PC-3 (cell line): ENCODE measurements at regions not wholly inside any gene's neighbourhood (a gene's known extent, or its start where the extent isn't known, plus 50 kb on each side); places are given as distances from the start of the nearest gene placed in this dataset.

Experiments
- ATAC-seq: fragments of 200-7000 bp; cut with Tn5 transposase; 2 replicates; pipeline ENCODE4 v1.9.1; 2020; ENCODE audit warnings: mild to moderate bottlenecking, moderate library complexity
- BruUV-seq: library from RNA; stranded (reverse); fragments of 400-500 nt; replicated peaks from 2 replicates; lab custom pipeline; 2021; lab: Mats Ljungman, UMichigan
- CTCF ChIA-PET: fragments of 300-600 bp; sonication (Branson Sonifier 250); formaldehyde crosslinking; loops from one replicate; lab custom pipeline; 2022; ENCODE audit warnings: antibody characterized with exemption; lab: Charles Lee
- POLR2A ChIA-PET: fragments of 300-600 bp; sonication (Branson Sonifier 250); formaldehyde crosslinking; loops from one replicate; lab custom pipeline; 2022; ENCODE audit warnings: antibody characterized with exemption; ENCODE audit not compliant: unreplicated experiment; lab: Charles Lee
- DNase-seq: peaks from one replicate; pipeline ENCODE4 v3.0.0-alpha.2; 2015
- H2AFZ ChIP-seq: fragments of 300-600 bp; sonication (generic); 2 replicates; pipeline ENCODE4 v1.6.0; 2016; ENCODE audit warnings: antibody characterized with exemption, low read length
- H3F3A ChIP-seq: fragments of 300-600 bp; sonication (generic); one replicate; pipeline ENCODE4 v1.6.0; 2017; ENCODE audit warnings: antibody characterized with exemption, low read length, control low read depth, mild to moderate bottlenecking; ENCODE audit not compliant: unreplicated experiment
- H3K27ac ChIP-seq: fragments of 300-600 bp; sonication (generic); 2 replicates; pipeline ENCODE4 v1.5.1; 2016; ENCODE audit warnings: mild to moderate bottlenecking, low read length
- H3K27me3 ChIP-seq: fragments of 300-600 bp; sonication (generic); 2 replicates; pipeline ENCODE4 v1.6.1; 2016; ENCODE audit warnings: low read length, mixed read lengths
- H3K36me3 ChIP-seq: fragments of 300-600 bp; sonication (generic); 2 replicates; pipeline ENCODE4 v1.6.1; 2016; ENCODE audit warnings: low read depth, mixed run types, low read length, mixed read lengths
- H3K4me1 ChIP-seq: fragments of 300-600 bp; sonication (generic); 2 replicates; pipeline ENCODE4 v1.5.1; 2016; ENCODE audit warnings: low read length; ENCODE audit not compliant: insufficient read depth
- H3K4me2 ChIP-seq: fragments of 300-600 bp; sonication (generic); 2 replicates; pipeline ENCODE4 v1.6.0; 2016; ENCODE audit warnings: low read length
- H3K4me3 ChIP-seq: fragments of 300-600 bp; sonication (generic); 2 replicates; pipeline ENCODE4 v1.5.1; 2016; ENCODE audit warnings: mild to moderate bottlenecking, low read length, mixed read lengths
- H3K79me2 ChIP-seq: fragments of 300-600 bp; sonication (generic); 2 replicates; pipeline ENCODE4 v1.6.1; 2017; ENCODE audit warnings: low read length, mixed read lengths
- H3K9ac ChIP-seq: fragments of 300-600 bp; sonication (generic); 2 replicates; pipeline ENCODE4 v1.6.0; 2016; ENCODE audit warnings: mild to moderate bottlenecking, low read length
- H3K9me2 ChIP-seq: fragments of 300-600 bp; sonication (generic); replicated peaks from 2 replicates; pipeline ENCODE4 v1.6.1; 2016; ENCODE audit warnings: mixed run types, low read length, mixed read lengths
- H3K9me3 ChIP-seq: fragments of 300-600 bp; sonication (generic); 2 replicates; pipeline ENCODE4 v1.6.1; 2016; ENCODE audit warnings: low read length, mixed read lengths
- H4K20me1 ChIP-seq: fragments of 300-600 bp; sonication (generic); 2 replicates; pipeline ENCODE4 v1.6.1; 2016; ENCODE audit warnings: low read length, mixed read lengths
- CTCF ChIP-seq: fragments of 300-600 bp; sonication (generic); conservative IDR thresholded peaks from 2 replicates; pipeline ENCODE4 v1.5.1; 2017; ENCODE audit warnings: antibody characterized with exemption, low read depth, mild to moderate bottlenecking, low read length
- EZH2 ChIP-seq: fragments of 300-600 bp; sonication (generic); IDR thresholded peaks from one replicate; pipeline ENCODE4 v1.6.1; 2017; ENCODE audit warnings: antibody characterized with exemption, mild to moderate bottlenecking, low read length; ENCODE audit not compliant: unreplicated experiment
- EZH2phosphoT487 ChIP-seq: fragments of 300-600 bp; sonication (generic); IDR thresholded peaks from 2 replicates; pipeline ENCODE4 v1.6.1; 2018; ENCODE audit warnings: mild to moderate bottlenecking, antibody characterized with exemption, low read length, borderline replicate concordance
- intact Hi-C: fragments of 100-400 bp; cut with micrococcal nuclease; formaldehyde crosslinking; loops from 2 replicates; pipeline ENCODE4 v1.9.0; 2023

- POLR2A ChIA-PET: no interaction called here
- Histone ChIP-seq H3K4me1 (no peaks in the 10 kb centered on the region), H3K4me3 (no peak overlapping the region), H3K4me2 (no peak overlapping the region), H3K27ac (no peak overlapping the region), H3K9ac (no peak overlapping the region), H3K27me3 (no peaks in the 10 kb centered on the region), H4K20me1 (no peaks in the 10 kb centered on the region), H3K36me3 (no peaks in the 10 kb centered on the region), H3K9me3 (no peaks in the 10 kb centered on the region), H3K79me2 (no peaks in the 10 kb centered on the region), H3K9me2 (no peaks in the 10 kb centered on the region), H3F3A (no peaks in the 10 kb centered on the region), H2AFZ (no peak overlapping the region)
- ATAC-seq (no peak), DNase-seq (no peak)
- CTCF ChIA-PET: no interaction called here
- TF ChIP-seq EZH2: no peak
- TF ChIP-seq EZH2phosphoT487: no peak
- TF ChIP-seq CTCF: no peak
- intact Hi-C loops: no loop called here
- no TSS peak for BruUV-seq
Measured at GRCh38 chr17:34151102-34151501, 104.0 kb upstream of the CCL2 start.

- H3F3A ChIP-seq: no peaks in the 10 kb centered on the region
- H3K9me2 ChIP-seq: no peaks in the 10 kb centered on the region
- H3K4me2 ChIP-seq: no peak overlapping the region
- H3K9me3 ChIP-seq: no peaks in the 10 kb centered on the region
- no peak overlapping the region for H3K27ac ChIP-seq
- no peak overlapping the region for H3K9ac ChIP-seq
- no peak overlapping the region for H3K4me3 ChIP-seq
- no peaks in the 10 kb centered on the region for H3K36me3 ChIP-seq
- DNase-seq (no peak), ATAC-seq (no peak)
- H3K27me3 ChIP-seq: no peaks in the 10 kb centered on the region
- no peak for TF ChIP-seq CTCF
- no peak for TF ChIP-seq EZH2
- no peak for TF ChIP-seq EZH2phosphoT487
- H3K4me1 ChIP-seq: no peaks in the 10 kb centered on the region
- H2AFZ ChIP-seq: no peak overlapping the region
- no peaks in the 10 kb centered on the region for H4K20me1 ChIP-seq
- BruUV-seq: no TSS peak
- ChIA-PET CTCF (no interaction called here), POLR2A (no interaction called here)
- intact Hi-C loops: no loop called here
- H3K79me2 ChIP-seq: no peaks in the 10 kb centered on the region
Measured at GRCh38 chr17:34153991-34154390, 101.1 kb upstream of the CCL2 start.

DNA sequence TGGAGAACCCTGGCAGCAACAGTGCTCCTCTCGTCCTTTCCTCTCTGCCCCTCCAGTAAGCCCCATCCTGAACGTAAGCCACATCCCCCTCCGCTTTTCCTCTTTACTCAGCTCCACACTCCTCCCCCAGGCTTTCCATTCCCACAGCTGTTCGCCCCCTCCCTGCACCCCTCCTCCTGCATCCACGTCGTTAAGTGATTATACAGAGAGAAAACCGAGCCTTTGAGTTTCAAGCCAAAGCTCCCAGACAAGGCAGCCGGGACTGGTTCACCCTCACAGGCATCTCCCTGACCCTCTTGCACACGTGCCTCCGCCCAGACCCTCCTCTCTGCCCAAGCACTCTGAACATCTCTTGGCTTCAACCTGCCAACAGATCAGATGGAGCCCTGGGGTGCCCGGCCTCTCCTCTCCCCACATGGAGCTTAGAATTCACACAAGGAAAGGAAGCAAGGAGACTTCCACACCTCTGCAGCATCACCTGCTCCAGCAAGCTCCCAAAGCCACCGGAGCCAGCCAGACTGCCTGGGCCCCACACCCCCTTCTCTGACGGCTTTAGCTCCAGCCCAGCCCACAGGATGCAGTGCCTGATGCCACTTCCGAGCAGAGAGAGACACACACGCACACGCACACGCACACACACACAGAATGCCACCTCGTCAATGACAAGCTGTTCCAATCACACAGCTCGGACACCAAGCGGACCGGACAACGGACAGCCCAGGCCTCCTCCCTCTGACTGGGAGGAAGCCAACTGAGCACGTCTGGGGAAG lies 99.9 kb upstream of the CCL2 start:
- CTCF ChIA-PET: no interaction called here
- POLR2A ChIA-PET: no interaction called here

More for the DNA sequence above, 99.9 kb upstream of the CCL2 start:
- Histone ChIP-seq H4K20me1 (no peaks in the 10 kb centered on the region), H3K27me3 (no peaks in the 10 kb centered on the region), H3K79me2 (no peaks in the 10 kb centered on the region), H3K36me3 (no peaks in the 10 kb centered on the region), H2AFZ (no peak overlapping the region), H3K27ac (no peak overlapping the region), H3K9me2 (no peaks in the 10 kb centered on the region), H3K9me3 (no peaks in the 10 kb centered on the region), H3K9ac (no peak overlapping the region), H3K4me3 (no peak overlapping the region), H3F3A (no peaks in the 10 kb centered on the region), H3K4me1 (no peaks in the 10 kb centered on the region), H3K4me2 (no peak overlapping the region)
- ATAC-seq (no peak), DNase-seq (no peak)
- no TSS peak for BruUV-seq
- no peak for TF ChIP-seq EZH2phosphoT487
- TF ChIP-seq EZH2: no peak
- TF ChIP-seq CTCF: no peak
- intact Hi-C loops: no loop called here
